Common myeloid progenitor, CD34-positive (primary cell): ENCODE measurements at regions not wholly inside any gene's neighbourhood (a gene's known extent, or its start where the extent isn't known, plus 50 kb on each side); places are given as distances from the start of the nearest gene placed in this dataset.

Source experiments
- CTCF ChIA-PET: fragments of 350-600 bp; sonication (Branson Sonifier 250); formaldehyde crosslinking; loops from one replicate; lab custom pipeline; 2021; ENCODE audit warnings: antibody characterized with exemption; lab: Charles Lee
- POLR2A ChIA-PET: fragments of 350-600 bp; sonication (Branson Sonifier 250); formaldehyde crosslinking; loops from one replicate; lab custom pipeline; 2021; ENCODE audit warnings: antibody characterized with exemption; lab: Charles Lee
- DNase-seq, 3 donors: peaks; one replicate each; pipeline versions ENCODE4 v3.0.0 to v3.0.0-alpha.2; 2013
- H3K27ac ChIP-seq, 2 experiments: 1 replicate in 1 of 2; 2 replicates in 1 of 2; pipeline ENCODE4 v1.7.0; 2013; ENCODE audit warnings: inconsistent platforms in 2 of 2, low read length in 2 of 2, mild to moderate bottlenecking in 2 of 2, low read depth in 1 of 2, moderate library complexity in 1 of 2; ENCODE audit not compliant: severe bottlenecking in 2 of 2, insufficient read depth in 1 of 2, poor library complexity in 1 of 2
- H3K27me3 ChIP-seq, 5 experiments: replicated peaks in 2 of 5; 1 replicate in 3 of 5; 2 replicates in 2 of 5; pipeline versions ENCODE4 v1.6.1 to v1.7.0; 2013; ENCODE audit warnings: low read length in 4 of 5, mild to moderate bottlenecking in 2 of 5, moderate library complexity in 2 of 5, inconsistent platforms in 1 of 5; ENCODE audit not compliant: insufficient read depth in 5 of 5, control insufficient read depth in 4 of 5
- H3K36me3 ChIP-seq, 4 experiments: 1 replicate in 2 of 4; 2 replicates in 2 of 4; pipeline versions ENCODE4 v1.6.1 to v1.7.0; 2013; ENCODE audit warnings: low read length in 3 of 4, control low read depth in 1 of 4, mild to moderate bottlenecking in 1 of 4; ENCODE audit not compliant: control insufficient read depth in 4 of 4, insufficient read depth in 4 of 4
- H3K4me1 ChIP-seq, 4 experiments: 1 replicate in 3 of 4; 2 replicates in 1 of 4; pipeline versions ENCODE4 v1.6.1 to v1.7.1; 2013; ENCODE audit warnings: low read length in 3 of 4, mild to moderate bottlenecking in 3 of 4, control low read depth in 1 of 4, inconsistent platforms in 1 of 4, moderate library complexity in 1 of 4; ENCODE audit not compliant: control insufficient read depth in 4 of 4, insufficient read depth in 4 of 4; ENCODE audit errors: control extremely low read depth in 1 of 4
- H3K4me3 ChIP-seq, 7 experiments: 1 replicate in 4 of 7; 2 replicates in 3 of 7; pipeline versions ENCODE4 v1.5.1 to v1.7.0; 2013; ENCODE audit warnings: mild to moderate bottlenecking in 7 of 7, low read length in 6 of 7, moderate library complexity in 6 of 7, inconsistent platforms in 2 of 7, low read depth in 2 of 7, control low read depth in 1 of 7; ENCODE audit not compliant: insufficient read depth in 4 of 7, control insufficient read depth in 1 of 7; ENCODE audit errors: extremely low read depth in 1 of 7
- H3K9me3 ChIP-seq, 5 experiments: 1 replicate in 4 of 5; 2 replicates in 1 of 5; pipeline versions ENCODE4 v1.6.1 to v1.7.1; 2013; ENCODE audit warnings: low read length in 4 of 5, mild to moderate bottlenecking in 2 of 5, inconsistent platforms in 1 of 5, low read depth in 1 of 5, moderate library complexity in 1 of 5; ENCODE audit not compliant: control insufficient read depth in 4 of 5, insufficient read depth in 2 of 5; ENCODE audit errors: control extremely low read depth in 1 of 5
- WGBS: methylation state at CpG from one replicate; pipeline ENCODE4 v1.1.5; 2013; ENCODE audit not compliant: insufficient coverage; 5-methylcytosine and 5-hydroxymethylcytosine counted together

DNA sequence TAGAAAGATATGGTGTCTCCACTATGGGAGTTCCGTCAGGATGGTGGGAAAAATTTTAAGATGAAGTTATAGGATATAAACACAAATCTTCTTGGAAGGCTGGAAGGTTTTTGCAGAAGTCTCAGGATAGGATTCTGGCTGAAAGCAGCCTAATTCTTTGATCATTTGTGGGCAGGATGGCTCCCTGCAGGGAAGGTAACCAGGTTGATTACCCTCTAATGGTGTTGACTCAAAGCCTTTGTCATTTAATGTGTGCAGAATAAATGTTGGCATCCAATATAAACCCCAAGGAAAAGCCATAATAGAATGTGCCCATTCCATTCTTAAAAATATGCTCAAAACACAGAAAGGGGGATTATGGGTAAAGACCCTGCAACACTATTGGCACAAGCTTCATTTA, 204.3 kb downstream of the EPM2A start:
- no peak for DNase-seq
- ChIA-PET POLR2A (no interaction called here), CTCF (no interaction called here)
- Histone ChIP-seq H3K27ac (no peak overlapping the region), H3K4me3 (no peak overlapping the region), H3K4me1 (no peaks in the 10 kb centered on the region), H3K9me3 (peaks cover 0 to 2% (median 0%) of the 10 kb centered on the region in 5 experiments), H3K27me3 (peaks cover 0 to 3% (median 2%) of the 10 kb centered on the region in 5 experiments), H3K36me3 (no peaks in the 10 kb centered on the region)
- WGBS = no CpG with 5 or more reads among the region's 1 CpG

- Histone ChIP-seq H3K27me3 (peaks cover 0 to 3% (median 2%) of the 10 kb centered on the region in 5 experiments), H3K27ac (no peak overlapping the region), H3K36me3 (no peaks in the 10 kb centered on the region), H3K4me3 (no peak overlapping the region), H3K4me1 (no peaks in the 10 kb centered on the region), H3K9me3 (peaks cover 0 to 2% (median 2%) of the 10 kb centered on the region in 5 experiments)
- DNase-seq = no peak
- no CpG with 5 or more reads among the region's 3 CpGs for WGBS
- CTCF ChIA-PET = no interaction called here
- POLR2A ChIA-PET = no interaction called here
Measured at GRCh38 chr6:145531822-145532221, 203.5 kb downstream of the EPM2A start.

GRCh38 chr6:145532361-145532760, 203.0 kb downstream of the EPM2A start:
- 15% methylated on average over 3 of the region's 4 CpGs for WGBS
- H3K4me1 ChIP-seq = no peaks in the 10 kb centered on the region
- no peaks in the 10 kb centered on the region for H3K36me3 ChIP-seq
- H3K4me3 ChIP-seq = no peak overlapping the region
- H3K27me3 ChIP-seq = peaks cover 0 to 3% (median 2%) of the 10 kb centered on the region in 5 experiments
- ChIA-PET POLR2A (no interaction called here), CTCF (no interaction called here)
- H3K27ac ChIP-seq = no peak overlapping the region
- no peak for DNase-seq
- H3K9me3 ChIP-seq = peaks cover 0 to 6% (median 2%) of the 10 kb centered on the region in 5 experiments

- H3K27me3 ChIP-seq = peaks cover 0 to 3% (median 2%) of the 10 kb centered on the region in 5 experiments
- no peak overlapping the region for H3K4me3 ChIP-seq
- H3K4me1 ChIP-seq = no peaks in the 10 kb centered on the region
- H3K9me3 ChIP-seq = peaks cover 0 to 9% (median 0%) of the 10 kb centered on the region in 5 experiments
- no peak overlapping the region for H3K27ac ChIP-seq
- CTCF ChIA-PET = no interaction called here
- no peak for DNase-seq
- WGBS = 97% methylated on average over 3 of the region's 4 CpGs
- H3K36me3 ChIP-seq = no peaks in the 10 kb centered on the region
- POLR2A ChIA-PET = no interaction called here
Measured at GRCh38 chr6:145534989-145535388, 200.3 kb downstream of the EPM2A start.

- Histone ChIP-seq H3K27ac (no peak overlapping the region), H3K27me3 (no peaks in the 10 kb centered on the region), H3K4me1 (no peaks in the 10 kb centered on the region), H3K36me3 (no peaks in the 10 kb centered on the region), H3K9me3 (peaks cover 0 to 9% (median 0%) of the 10 kb centered on the region in 5 experiments), H3K4me3 (no peak overlapping the region)
- CTCF ChIA-PET = no interaction called here
- no CpG with 5 or more reads among the region's 1 CpG for WGBS
- POLR2A ChIA-PET = no interaction called here
- DNase-seq = no peak
Measured at GRCh38 chr6:145538989-145539388, 196.3 kb downstream of the EPM2A start.

- CTCF ChIA-PET = no interaction called here
- no peak for DNase-seq
- H3K27me3 ChIP-seq = no peaks in the 10 kb centered on the region
- H3K9me3 ChIP-seq = peaks cover 0 to 9% (median 0%) of the 10 kb centered on the region in 5 experiments
- no peak overlapping the region for H3K27ac ChIP-seq
- H3K36me3 ChIP-seq = no peaks in the 10 kb centered on the region
- POLR2A ChIA-PET = no interaction called here
- WGBS = 85% methylated on average over 3 of the region's 3 CpGs
- no peak overlapping the region for H3K4me3 ChIP-seq
- H3K4me1 ChIP-seq = no peaks in the 10 kb centered on the region
Measured at GRCh38 chr6:145539831-145540230, 195.5 kb downstream of the EPM2A start.

- CTCF ChIA-PET = no interaction called here
- Histone ChIP-seq H3K27me3 (no peaks in the 10 kb centered on the region), H3K36me3 (no peaks in the 10 kb centered on the region), H3K9me3 (peaks cover 0 to 9% (median 0%) of the 10 kb centered on the region in 5 experiments), H3K4me1 (no peaks in the 10 kb centered on the region), H3K27ac (no peak overlapping the region), H3K4me3 (no peak overlapping the region)
- no peak for DNase-seq
- POLR2A ChIA-PET = no interaction called here
- no CpG with 5 or more reads among the region's 2 CpGs for WGBS
Measured at GRCh38 chr6:145540741-145541140, 194.6 kb downstream of the EPM2A start.
